ENCODE measurements at regions not wholly inside any gene's neighbourhood (a gene's known extent, or its start where the extent isn't known, plus 50 kb on each side); places are given as distances from the start of the nearest gene placed in this dataset.
A peak's percentile ranks its signal among the peaks of the same experiment; 100 is the strongest.

GRCh38 chr5:87949676-87950631 lies 318.7 kb downstream of the TMEM161B start:
- peak; percentile 42 for DNase-seq

- DNase-seq = no peak
These were observed 320.2 kb downstream of the TMEM161B start for GRCh38 chr5:87948486-87948885.

GRCh38 chr5:87946271-87946670 lies 322.4 kb downstream of the TMEM161B start:
- no peak for DNase-seq

GRCh38 chr5:87945286-87945650 lies 323.4 kb downstream of the TMEM161B start:
- no peak for DNase-seq

- peak; percentile 97 for DNase-seq
These were observed 323.9 kb downstream of the TMEM161B start for GRCh38 chr5:87944553-87945285.

- DNase-seq = no peak
These were observed 327.9 kb downstream of the TMEM161B start for GRCh38 chr5:87940775-87941174.

GRCh38 chr5:87936667-87937066 lies 332.0 kb downstream of the TMEM161B start:
- no peak for DNase-seq

GRCh38 chr5:87924436-87924835 lies 344.2 kb downstream of the TMEM161B start:
- DNase-seq = no peak

- DNase-seq = no peak
These were observed 352.3 kb downstream of the TMEM161B start for GRCh38 chr5:87916320-87916719.

GRCh38 chr5:87912419-87912818 lies 356.2 kb downstream of the TMEM161B start:
- no peak for DNase-seq

- no peak for DNase-seq
These were observed 359.3 kb downstream of the TMEM161B start for GRCh38 chr5:87909382-87909781.

- DNase-seq = no peak
These were observed 361.7 kb downstream of the TMEM161B start for GRCh38 chr5:87906962-87907361.

GRCh38 chr5:87900419-87900818 lies 368.2 kb downstream of the TMEM161B start:
- DNase-seq = no peak

- DNase-seq = peak; percentile 64
These were observed 368.9 kb downstream of the TMEM161B start for GRCh38 chr5:87899721-87900131.

- DNase-seq = peak; percentile 23
These were observed 369.4 kb downstream of the TMEM161B start for GRCh38 chr5:87899208-87899661.

GRCh38 chr5:87898574-87898973 lies 370.1 kb downstream of the TMEM161B start:
- no peak for DNase-seq

- no peak for DNase-seq
These were observed 380.5 kb downstream of the TMEM161B start for GRCh38 chr5:87888139-87888538.

GRCh38 chr5:87887247-87887646 lies 381.4 kb downstream of the TMEM161B start:
- DNase-seq = no peak

- DNase-seq = no peak
These were observed 382.5 kb downstream of the TMEM161B start for GRCh38 chr5:87886164-87886563.

- no peak for DNase-seq
These were observed 382.9 kb downstream of the TMEM161B start for GRCh38 chr5:87885758-87886157.

GRCh38 chr5:87877495-87877894 lies 391.1 kb downstream of the TMEM161B start:
- DNase-seq = no peak

GRCh38 chr5:87877023-87877422 lies 391.6 kb downstream of the TMEM161B start:
- DNase-seq = no peak

- no peak for DNase-seq
These were observed 392.0 kb downstream of the TMEM161B start for GRCh38 chr5:87876616-87877015.

- DNase-seq = peak; percentile 35
These were observed 395.7 kb downstream of the TMEM161B start for GRCh38 chr5:87872986-87873385.

All from eye (tissue), 1 donor.